ENCODE measurements at regions not wholly inside any gene's neighbourhood (a gene's known extent, or its start where the extent isn't known, plus 50 kb on each side); places are given as distances from the start of the nearest gene placed in this dataset.

DNA sequence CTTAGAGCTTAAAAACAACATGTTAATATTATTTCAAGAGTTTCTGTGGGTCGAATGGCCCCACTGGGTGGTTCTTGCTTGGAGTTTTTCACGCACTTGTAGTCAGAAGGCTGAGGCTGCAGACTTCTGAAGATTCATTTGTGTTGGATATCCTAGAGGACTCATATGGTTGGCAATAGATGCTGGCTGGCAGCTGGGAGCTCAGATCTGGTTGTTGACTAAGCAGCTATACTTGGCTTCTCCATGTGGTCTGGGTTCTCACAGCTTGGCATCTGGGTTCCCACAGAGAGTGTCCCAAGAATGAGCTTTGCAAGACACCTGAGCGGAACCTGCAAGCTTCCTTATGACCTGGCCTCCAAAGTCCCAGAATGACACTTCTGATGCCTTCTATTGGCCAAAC is 163.9 kb upstream of the ZC3H12C start:
- no TSS peak for BruUV-seq (replicated peaks)
- CTCF ChIA-PET, result interaction anchor here (0.6 to 1.4 kb wide), 5 partner anchors 11 to 1231 kb away, joined by 3 to 4 read pairs (median 3); no protein-coding TSS in a partner anchor
- peaks cover 7% of the 10 kb centered on the region for H3K9me3 Mint-ChIP-seq (ENCODE audit: unreplicated experiment)
- intact Hi-C loops (cut with micrococcal nuclease), result no loop called here
- no peaks in the 10 kb centered on the region for H3K4me1 Mint-ChIP-seq (ENCODE audit: insufficient read depth, unreplicated experiment)
- TF ChIP-seq CTCF (IDR thresholded peaks at IDR 0.05; ENCODE audit: unreplicated experiment), result no peak
- no peak overlapping the region for H3K4me3 Mint-ChIP-seq (ENCODE audit: unreplicated experiment)
- no peak overlapping the region for H3K27ac Mint-ChIP-seq (ENCODE audit: low read depth, unreplicated experiment)
- no peaks in the 10 kb centered on the region for H3K27me3 Mint-ChIP-seq (ENCODE audit: insufficient read depth, unreplicated experiment)
- POLR2A ChIA-PET, result interaction anchor here (1.1 kb wide), 1 partner anchor 46 kb away, joined by 3 read pairs; no protein-coding TSS in a partner anchor
- no peak for DNase-seq (ENCODE audit: unreplicated experiment)
- no peaks in the 10 kb centered on the region for H3K36me3 Mint-ChIP-seq (ENCODE audit: insufficient read depth, unreplicated experiment)

DNA sequence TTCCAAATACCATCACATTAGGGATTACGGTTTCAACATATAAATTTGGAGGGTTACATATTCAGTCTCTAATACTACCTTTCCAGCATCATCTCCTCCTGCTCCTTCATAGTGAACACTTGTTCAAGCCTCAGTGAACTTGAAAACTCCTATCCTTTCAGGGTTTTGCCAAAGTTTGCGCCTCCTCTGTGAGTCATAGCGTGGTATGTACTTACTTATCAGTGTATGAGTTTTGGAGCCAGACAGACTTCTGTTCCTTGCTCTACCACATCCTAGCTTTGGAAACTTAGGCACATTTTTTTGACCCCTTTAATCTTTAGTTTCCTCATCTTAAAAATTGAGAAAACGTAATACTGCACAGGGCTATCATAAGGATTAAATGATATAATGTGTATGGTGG is 160.1 kb upstream of the ZC3H12C start:
- no peaks in the 10 kb centered on the region for H3K36me3 Mint-ChIP-seq (ENCODE audit: insufficient read depth, unreplicated experiment)
- H3K27ac Mint-ChIP-seq (ENCODE audit: low read depth, unreplicated experiment), result no peak overlapping the region
- intact Hi-C loops (cut with micrococcal nuclease), result loop anchor here (10.0 kb wide), 1 partner anchor 988 kb away; no protein-coding TSS in a partner anchor
- ChIA-PET POLR2A (interaction anchor here (0.5 kb wide), 1 partner anchor 1040 kb away, joined by 3 read pairs; no protein-coding TSS in a partner anchor), CTCF (interaction anchor here (0.7 to 3.1 kb wide), 4 partner anchors 80 to 1235 kb away, joined by 3 to 11 read pairs (median 4); no protein-coding TSS in a partner anchor)
- DNase-seq (ENCODE audit: unreplicated experiment), result no peak
- no peaks in the 10 kb centered on the region for H3K4me1 Mint-ChIP-seq (ENCODE audit: insufficient read depth, unreplicated experiment)
- no peak overlapping the region for H3K4me3 Mint-ChIP-seq (ENCODE audit: unreplicated experiment)
- no peaks in the 10 kb centered on the region for H3K9me3 Mint-ChIP-seq (ENCODE audit: unreplicated experiment)
- H3K27me3 Mint-ChIP-seq (ENCODE audit: insufficient read depth, unreplicated experiment), result no peaks in the 10 kb centered on the region
- BruUV-seq (replicated peaks), result no TSS peak
- TF ChIP-seq CTCF (IDR thresholded peaks at IDR 0.05; ENCODE audit: unreplicated experiment), result no peak

DNA sequence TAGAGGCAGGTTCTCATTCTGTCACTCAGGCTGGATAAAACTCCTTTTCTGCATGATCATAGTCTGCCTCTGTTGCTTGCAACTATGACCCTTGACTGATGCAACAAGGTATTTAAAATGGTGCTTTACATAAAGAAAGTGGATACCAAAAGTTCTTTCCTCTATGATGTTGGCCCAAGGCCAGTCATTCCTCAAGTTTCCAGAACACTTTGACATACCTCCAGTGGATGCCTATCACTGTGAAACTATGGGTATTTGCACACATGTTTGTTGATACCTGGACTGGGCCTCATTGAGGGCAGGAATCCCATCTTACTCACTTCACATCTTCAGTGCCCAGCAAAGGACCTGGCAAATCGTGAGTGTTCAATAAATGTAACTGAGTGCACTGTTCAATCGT is 159.0 kb upstream of the ZC3H12C start:
- no peak overlapping the region for H3K27ac Mint-ChIP-seq (ENCODE audit: low read depth, unreplicated experiment)
- POLR2A ChIA-PET, result no interaction called here
- H3K9me3 Mint-ChIP-seq (ENCODE audit: unreplicated experiment), result no peaks in the 10 kb centered on the region
- no peak overlapping the region for H3K4me3 Mint-ChIP-seq (ENCODE audit: unreplicated experiment)
- DNase-seq (ENCODE audit: unreplicated experiment), result no peak
- no peak for TF ChIP-seq CTCF (IDR thresholded peaks at IDR 0.05; ENCODE audit: unreplicated experiment)
- H3K27me3 Mint-ChIP-seq (ENCODE audit: insufficient read depth, unreplicated experiment), result no peaks in the 10 kb centered on the region
- H3K4me1 Mint-ChIP-seq (ENCODE audit: insufficient read depth, unreplicated experiment), result no peaks in the 10 kb centered on the region
- CTCF ChIA-PET, result no interaction called here
- no TSS peak for BruUV-seq (replicated peaks)
- intact Hi-C loops (cut with micrococcal nuclease), result loop anchor here (10.0 kb wide), 1 partner anchor 989 kb away; no protein-coding TSS in a partner anchor
- H3K36me3 Mint-ChIP-seq (ENCODE audit: insufficient read depth, unreplicated experiment), result no peaks in the 10 kb centered on the region

DNA sequence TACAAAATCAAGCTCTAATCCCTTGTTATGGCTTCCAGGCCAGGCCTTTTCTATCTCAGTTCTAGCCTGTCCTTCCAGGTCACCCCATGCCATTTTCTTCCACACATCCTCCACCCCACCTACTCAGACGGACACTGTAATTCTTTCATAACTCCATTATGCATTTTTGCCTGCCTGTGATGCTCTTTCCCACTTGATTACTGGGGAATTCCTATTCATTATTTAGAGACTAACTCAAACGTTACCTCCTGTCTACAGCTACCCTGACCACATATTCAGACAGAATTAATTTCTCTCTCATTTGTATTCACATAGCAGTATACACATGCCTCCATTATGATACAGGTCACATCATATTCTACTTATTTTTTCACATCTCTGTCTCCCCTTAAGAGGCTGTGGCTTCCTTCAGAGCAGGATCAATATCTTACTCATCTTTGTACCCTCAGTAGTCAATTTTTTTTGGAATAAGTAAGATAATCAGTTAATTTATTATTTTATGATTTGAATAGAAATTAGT is 156.5 kb upstream of the ZC3H12C start:
- no peak overlapping the region for H3K4me3 Mint-ChIP-seq (ENCODE audit: unreplicated experiment)
- no peaks in the 10 kb centered on the region for H3K9me3 Mint-ChIP-seq (ENCODE audit: unreplicated experiment)
- H3K27ac Mint-ChIP-seq (ENCODE audit: low read depth, unreplicated experiment), result no peak overlapping the region
- peaks cover 14% of the 10 kb centered on the region for H3K4me1 Mint-ChIP-seq (ENCODE audit: insufficient read depth, unreplicated experiment)
- no TSS peak for BruUV-seq (replicated peaks)
- ChIA-PET CTCF (interaction anchor here (0.5 to 1.2 kb wide), 6 partner anchors 64 to 1260 kb away, joined by 3 to 5 read pairs (median 3); no protein-coding TSS in a partner anchor), POLR2A (interaction anchor here (0.7 kb wide), 1 partner anchor 1203 kb away, joined by 3 read pairs; no protein-coding TSS in a partner anchor)
- no peaks in the 10 kb centered on the region for H3K27me3 Mint-ChIP-seq (ENCODE audit: insufficient read depth, unreplicated experiment)
- no peak for DNase-seq (ENCODE audit: unreplicated experiment)
- intact Hi-C loops (cut with micrococcal nuclease), result loop anchor here (5.0 to 10.0 kb wide), 4 partner anchors 239 to 1149 kb away; no protein-coding TSS in a partner anchor
- TF ChIP-seq CTCF (IDR thresholded peaks at IDR 0.05; ENCODE audit: unreplicated experiment), result no peak
- no peaks in the 10 kb centered on the region for H3K36me3 Mint-ChIP-seq (ENCODE audit: insufficient read depth, unreplicated experiment)
